OCI-M2 (cell line): ENCODE measurements at regions not wholly inside any gene's neighbourhood (a gene's known extent, or its start where the extent isn't known, plus 50 kb on each side); places are given as distances from the start of the nearest gene placed in this dataset.
A peak's percentile ranks its signal among the peaks of the same experiment; 100 is the strongest.
"Not testable (repeated sequence)": the region's sequence is repeated elsewhere in the genome, so short reads cannot be mapped to it uniquely, and the experiment has no call there.

ENCODE experiments used
- DNase-seq: peaks from one replicate; lab custom pipeline; 2025; ENCODE audit not compliant: unreplicated experiment; lab: John Stamatoyannopoulos, UW

DNA sequence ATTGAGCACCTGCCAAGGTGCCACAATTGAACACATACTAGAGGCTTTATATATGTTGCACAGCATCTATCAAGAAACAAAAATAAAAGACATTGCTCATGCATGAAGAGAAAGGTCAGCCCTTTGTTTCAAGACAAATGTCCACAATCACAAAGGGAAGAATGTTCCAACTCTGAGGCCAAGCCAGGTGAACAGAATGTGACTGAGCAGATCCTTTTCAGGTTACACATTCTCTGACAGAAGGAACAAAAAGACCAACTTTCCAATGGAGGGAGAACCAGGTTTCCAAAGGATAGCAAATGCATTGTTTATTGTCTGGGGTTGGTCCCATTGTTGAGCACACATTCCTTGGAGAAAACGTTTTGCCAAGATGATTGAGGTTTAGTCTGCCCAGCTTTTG, 50.2 kb upstream of the FAM174B start:
- DNase-seq, result no peak

DNA sequence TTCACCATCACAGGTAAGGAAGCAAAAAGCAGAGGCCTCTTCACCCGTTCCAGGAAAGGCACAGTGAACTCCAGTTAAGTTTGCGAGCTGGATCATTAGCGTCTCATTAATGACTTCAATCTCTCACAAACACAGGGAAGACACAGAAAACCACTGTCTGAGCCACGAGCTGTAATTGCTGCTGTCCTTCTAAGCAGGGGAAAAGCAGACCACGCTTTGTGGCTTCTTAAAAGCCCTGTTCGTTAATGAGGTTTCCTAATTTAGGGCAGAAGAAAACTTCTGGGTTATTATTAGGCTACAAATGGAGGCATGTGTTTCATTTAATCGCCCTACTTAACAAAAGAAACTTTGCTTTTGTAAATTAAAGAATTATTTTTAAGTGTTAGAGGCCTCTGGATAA, 50.6 kb upstream of the FAM174B start:
- DNase-seq, result no peak

DNA sequence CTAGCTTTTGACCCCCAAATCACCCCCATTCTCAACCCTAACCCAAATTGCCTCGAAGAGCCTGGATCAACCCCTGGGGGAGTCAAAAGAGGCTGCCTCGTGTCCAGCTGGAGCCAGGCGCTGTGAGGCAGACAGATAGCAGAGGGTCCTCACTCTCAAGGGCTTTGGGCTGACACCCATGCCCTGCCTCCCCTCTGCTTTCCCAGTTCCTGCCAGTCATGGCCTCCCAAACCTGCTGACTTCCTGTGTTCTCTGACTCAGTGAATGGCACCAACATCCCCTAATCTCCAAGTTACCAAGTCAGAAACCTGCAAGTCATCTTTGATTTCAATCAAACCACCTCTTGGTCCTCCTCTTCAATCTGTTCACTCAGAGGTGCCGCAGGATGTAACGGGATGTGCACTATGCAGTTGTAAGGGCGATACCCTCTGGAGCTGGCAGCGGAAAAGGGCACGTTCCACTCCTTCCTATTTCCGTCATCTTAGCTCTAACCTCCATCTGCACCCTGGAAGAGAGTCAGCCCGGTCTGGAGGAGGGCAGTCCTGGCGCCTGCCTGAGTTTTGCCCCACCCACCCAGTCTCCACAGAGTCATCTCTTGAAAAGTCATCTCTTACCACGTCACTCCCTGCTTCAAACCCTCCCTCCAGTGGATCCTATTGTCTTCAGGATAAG, 52.4 kb upstream of the FAM174B start:
- DNase-seq, result no peak

- no peak for DNase-seq
Measured at GRCh38 chr15:92708635-92709034, 53.1 kb upstream of the FAM174B start.

- no peak for DNase-seq
Measured at GRCh38 chr15:92709110-92709790, 53.7 kb upstream of the FAM174B start.

DNA sequence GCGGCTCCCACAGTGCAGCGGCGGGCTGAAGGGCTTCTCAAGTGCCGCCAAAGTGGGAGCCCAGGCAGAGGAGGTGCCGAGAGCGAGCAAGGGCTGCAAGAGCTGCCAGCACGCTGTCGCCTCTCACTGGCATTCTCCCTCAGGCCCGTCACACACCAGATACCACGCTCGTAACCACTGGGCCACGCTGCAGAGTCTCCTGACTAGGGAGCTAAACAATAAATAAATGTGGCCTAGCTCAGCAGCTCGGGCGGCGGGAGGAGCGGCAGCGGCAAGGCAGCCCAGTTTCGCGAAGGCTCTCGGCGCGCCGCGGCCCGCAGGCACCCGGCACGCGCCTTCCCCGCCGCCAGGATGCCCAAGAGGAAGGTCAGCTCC, 55.9 kb upstream of the FAM174B start:
- no peak for DNase-seq

GRCh38 chr15:92714077-92714476, 58.5 kb upstream of the FAM174B start:
- DNase-seq, result no peak

GRCh38 chr15:92714477-92715401, 59.2 kb upstream of the FAM174B start:
- DNase-seq, result peak; percentile 17

- DNase-seq, result no peak
Measured at GRCh38 chr15:92715758-92716157, 60.2 kb upstream of the FAM174B start.

DNA sequence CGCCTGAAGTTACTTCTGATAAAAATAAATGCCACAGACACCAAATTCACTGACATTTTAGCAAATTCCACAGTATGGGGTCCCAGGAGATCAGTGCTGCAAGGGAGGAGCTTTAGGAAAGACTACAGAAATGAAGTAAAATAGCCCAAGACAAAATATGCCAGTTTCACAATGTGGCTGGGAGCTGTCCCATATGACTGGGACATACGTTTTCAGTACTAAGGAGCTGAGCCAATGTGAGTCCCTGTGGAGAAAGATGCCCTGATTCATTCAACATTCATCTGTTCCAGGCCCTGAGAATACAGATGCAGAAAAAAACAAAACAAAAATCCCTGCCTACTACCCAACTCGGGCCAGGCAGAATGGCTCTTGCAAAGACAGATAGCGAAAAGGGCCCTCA, 63.4 kb upstream of the FAM174B start:
- DNase-seq, result no peak

DNA sequence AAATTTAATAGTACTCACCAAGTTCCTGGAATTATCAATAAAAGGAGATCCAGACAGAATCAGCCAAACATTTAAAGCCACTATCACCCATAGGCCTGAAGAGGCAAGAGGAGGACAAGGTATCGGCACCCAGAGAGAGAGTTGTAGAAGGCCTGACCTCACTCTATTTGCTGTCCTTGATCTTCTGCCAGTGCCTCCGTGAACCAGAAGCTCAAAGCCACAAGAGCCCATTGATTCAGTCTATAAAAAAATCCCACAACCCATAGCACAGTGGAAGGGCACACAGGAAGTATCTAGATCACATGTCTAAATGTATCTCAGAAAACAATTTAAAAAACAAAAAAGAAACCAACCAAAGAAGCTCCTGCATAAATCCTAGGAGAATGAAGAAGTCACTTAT, 68.6 kb upstream of the FAM174B start:
- DNase-seq, result no peak

- no peak for DNase-seq
Measured at GRCh38 chr15:92725171-92725570, 69.6 kb upstream of the FAM174B start.

DNA sequence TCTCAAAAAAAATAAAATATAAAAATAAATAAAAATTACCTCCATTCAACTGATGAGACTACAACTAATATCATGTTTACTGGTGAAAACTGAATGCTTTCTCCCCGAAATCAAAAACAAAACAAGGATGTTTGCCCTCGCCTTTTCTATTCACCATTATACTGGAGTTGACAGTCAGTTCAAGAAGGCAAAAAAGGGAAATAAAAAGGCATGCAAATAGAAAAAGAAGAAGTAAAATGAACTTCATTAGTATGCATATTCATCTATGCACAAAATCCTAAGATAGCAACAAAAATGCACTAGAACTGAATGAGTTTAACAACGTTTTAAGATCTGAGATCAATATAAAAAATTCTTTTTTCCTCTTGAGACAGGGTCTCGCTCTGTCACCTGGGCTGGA, 72.7 kb upstream of the FAM174B start:
- no peak for DNase-seq

DNA sequence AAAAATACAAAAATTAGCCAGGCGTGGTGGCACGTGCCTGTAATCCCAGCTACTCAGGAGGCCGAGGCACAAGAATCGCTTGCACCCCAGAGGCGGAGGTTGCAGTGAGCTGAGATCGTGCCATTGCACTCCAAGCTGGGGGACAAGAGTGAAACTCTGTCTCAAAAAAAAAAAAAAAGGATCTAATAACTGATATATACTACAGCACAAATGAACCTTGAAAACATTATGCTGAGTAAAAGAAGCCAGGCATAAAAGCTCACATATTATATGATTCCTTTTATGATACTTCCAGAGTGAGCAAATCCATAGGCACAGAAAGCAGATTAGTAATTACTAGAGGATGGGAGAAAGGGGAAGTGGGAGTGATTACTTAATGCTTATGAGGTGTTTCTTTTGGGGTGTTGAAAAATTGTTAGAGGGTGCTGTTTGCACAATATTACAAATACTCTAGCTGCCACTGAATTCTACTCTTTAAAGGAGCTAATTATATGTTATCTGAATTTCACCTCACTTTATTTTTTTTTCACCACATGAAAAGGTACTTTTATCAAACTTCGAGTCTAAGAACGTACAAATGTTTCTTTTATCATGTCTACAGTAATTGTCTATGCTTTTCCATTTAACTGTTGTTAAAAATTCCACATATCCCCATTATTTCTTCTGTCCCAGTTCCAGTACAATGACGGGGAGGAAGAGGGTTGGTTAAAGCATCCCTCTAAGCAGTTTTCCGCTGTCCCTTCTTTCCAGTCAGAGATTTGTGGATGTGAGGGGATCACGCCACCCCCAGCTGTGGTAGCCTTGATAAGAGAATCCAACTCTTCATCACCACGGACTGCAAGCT, 77.7 kb upstream of the FAM174B start:
- no peak for DNase-seq

DNA sequence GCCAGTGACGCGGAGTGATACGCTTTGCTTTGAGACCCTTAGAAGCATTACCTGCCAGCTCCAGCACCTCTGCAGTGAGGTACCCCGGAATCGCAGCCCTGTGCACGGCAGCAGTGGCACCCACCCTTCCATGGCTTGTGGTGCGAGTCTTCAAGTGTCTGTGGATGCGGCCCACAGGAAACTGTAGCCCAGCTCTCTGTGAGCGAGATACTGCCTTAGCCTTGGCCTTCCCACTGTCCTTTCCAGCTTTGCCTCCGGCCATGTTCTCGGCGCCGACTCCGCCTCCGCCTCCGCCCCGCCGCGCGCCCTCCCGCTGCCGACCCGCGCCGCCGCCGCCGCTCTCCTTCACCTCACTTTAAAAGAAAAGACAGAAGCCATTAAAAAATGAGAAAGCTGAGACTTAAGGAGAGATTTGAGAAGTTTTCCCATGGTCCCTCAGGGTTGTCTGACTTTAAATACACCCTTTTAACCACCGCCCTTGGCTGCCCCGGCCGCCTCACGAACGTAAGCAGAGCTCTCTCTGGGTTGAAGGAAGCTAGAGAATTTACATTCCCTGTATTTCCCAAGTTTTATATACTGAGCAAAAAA, 78.5 kb upstream of the FAM174B start:
- DNase-seq, result no peak

- DNase-seq, result not testable (repeated sequence)
Measured at GRCh38 chr15:92739246-92739645, 83.7 kb upstream of the FAM174B start.

- no peak for DNase-seq
Measured at GRCh38 chr15:92745845-92746271, 90.3 kb upstream of the FAM174B start.

- no peak for DNase-seq
Measured at GRCh38 chr15:92747047-92747446, 91.5 kb upstream of the FAM174B start.

GRCh38 chr15:92749216-92749615, 93.6 kb upstream of the FAM174B start:
- no peak for DNase-seq

GRCh38 chr15:92749946-92750345, 94.4 kb upstream of the FAM174B start:
- DNase-seq, result no peak

DNA sequence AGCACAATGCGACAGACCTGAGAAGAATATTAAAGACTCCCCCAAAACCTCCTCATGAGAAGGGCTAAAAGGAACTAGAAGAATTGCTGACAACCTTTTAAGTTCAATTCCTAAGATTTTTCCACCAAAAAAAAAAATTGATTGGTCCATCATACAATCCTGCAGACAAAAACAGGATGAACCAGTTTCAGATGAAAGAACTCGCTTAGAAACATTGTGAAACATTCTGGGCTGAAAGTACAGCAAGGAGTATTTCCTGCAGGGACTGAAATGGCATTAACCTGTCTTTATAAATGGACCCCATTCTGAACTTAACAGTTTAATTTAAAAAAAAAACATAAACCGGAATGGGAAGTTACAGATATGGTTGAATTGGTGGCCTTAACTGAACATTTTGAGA, 96.0 kb upstream of the FAM174B start:
- DNase-seq, result no peak
